HG03025 (cell line): ENCODE measurements at regions not wholly inside any gene's neighbourhood (a gene's known extent, or its start where the extent isn't known, plus 50 kb on each side); places are given as distances from the start of the nearest gene placed in this dataset.
A peak's percentile ranks its signal among the peaks of the same experiment; 100 is the strongest.
"Not testable (repeated sequence)": the region's sequence is repeated elsewhere in the genome, so short reads cannot be mapped to it uniquely, and the experiment has no call there.

Experiments
- ATAC-seq: cut with Tn5 transposase; IDR thresholded peaks from one replicate; pipeline ENCODE4 v1.9.1; 2021; ENCODE audit warnings: mild to moderate bottlenecking, moderate library complexity; ENCODE audit not compliant: unreplicated experiment, low FRiP score

GRCh38 chr6:12348530-12349511 lies 58.7 kb downstream of the EDN1 start:
- no peak for ATAC-seq

GRCh38 chr6:12350644-12351170 lies 60.5 kb downstream of the EDN1 start:
- no peak for ATAC-seq

- no peak for ATAC-seq
Measured at GRCh38 chr6:12351672-12352071, 61.5 kb downstream of the EDN1 start.

GRCh38 chr6:12353731-12354130 lies 63.6 kb downstream of the EDN1 start:
- ATAC-seq: no peak

GRCh38 chr6:12354499-12354898 lies 64.3 kb downstream of the EDN1 start:
- no peak for ATAC-seq

GRCh38 chr6:12355354-12355753 lies 65.2 kb downstream of the EDN1 start:
- ATAC-seq: no peak

- no peak for ATAC-seq
Measured at GRCh38 chr6:12356431-12356830, 66.3 kb downstream of the EDN1 start.

GRCh38 chr6:12356983-12357972 lies 67.1 kb downstream of the EDN1 start:
- ATAC-seq: peak; percentile 55

GRCh38 chr6:12359036-12359435 lies 68.9 kb downstream of the EDN1 start:
- ATAC-seq: no peak

GRCh38 chr6:12361042-12361765 lies 71.0 kb downstream of the EDN1 start:
- ATAC-seq: no peak

GRCh38 chr6:12363277-12363650 lies 73.1 kb downstream of the EDN1 start:
- not testable (repeated sequence) for ATAC-seq

- ATAC-seq: peak; percentile 41
Measured at GRCh38 chr6:12363651-12364381, 73.7 kb downstream of the EDN1 start.

- ATAC-seq: no peak
Measured at GRCh38 chr6:12364621-12365020, 74.5 kb downstream of the EDN1 start.

GRCh38 chr6:12366731-12367130 lies 76.6 kb downstream of the EDN1 start:
- no peak for ATAC-seq

GRCh38 chr6:12367412-12367811 lies 77.3 kb downstream of the EDN1 start:
- ATAC-seq: no peak

- ATAC-seq: no peak
Measured at GRCh38 chr6:12369355-12369754, 79.2 kb downstream of the EDN1 start.

- ATAC-seq: peak; percentile 52
Measured at GRCh38 chr6:12369781-12370262, 79.7 kb downstream of the EDN1 start.

- ATAC-seq: no peak
Measured at GRCh38 chr6:12371151-12371550, 81.0 kb downstream of the EDN1 start.

GRCh38 chr6:12371641-12372146 lies 81.5 kb downstream of the EDN1 start:
- no peak for ATAC-seq
